ENCODE measurements at regions not wholly inside any gene's neighbourhood (a gene's known extent, or its start where the extent isn't known, plus 50 kb on each side); places are given as distances from the start of the nearest gene placed in this dataset.

GRCh38 chr5:17872204-17872603, 237.9 kb downstream of the TAF11L14 start:
- DNase-seq (ENCODE audit: low read depth, low spot score) = no peak
- no peak overlapping the region for H3K4me3 ChIP-seq (ENCODE audit: low read length)

- no peak for DNase-seq (ENCODE audit: low read depth, low spot score)
- no peak overlapping the region for H3K4me3 ChIP-seq (ENCODE audit: low read length)
These were observed 244.3 kb downstream of the TAF11L14 start for GRCh38 chr5:17878541-17878940.

- no peak overlapping the region for H3K4me3 ChIP-seq (ENCODE audit: low read length)
- DNase-seq (ENCODE audit: low read depth, low spot score) = no peak
These were observed 245.0 kb downstream of the TAF11L14 start for GRCh38 chr5:17879276-17879675.

- no peak for DNase-seq (ENCODE audit: low read depth, low spot score)
- H3K4me3 ChIP-seq (ENCODE audit: low read length) = no peak overlapping the region
These were observed 246.6 kb downstream of the TAF11L14 start for GRCh38 chr5:17880869-17881268.

- no peak for DNase-seq (ENCODE audit: low read depth, low spot score)
- no peak overlapping the region for H3K4me3 ChIP-seq (ENCODE audit: low read length)
These were observed 248.7 kb downstream of the TAF11L14 start for GRCh38 chr5:17882760-17883488.

GRCh38 chr5:17888155-17888554, 253.9 kb downstream of the TAF11L14 start:
- DNase-seq (ENCODE audit: low read depth, low spot score) = no peak
- H3K4me3 ChIP-seq (ENCODE audit: low read length) = no peak overlapping the region

- no peak for DNase-seq (ENCODE audit: low read depth, low spot score)
- H3K4me3 ChIP-seq (ENCODE audit: low read length) = no peak overlapping the region
These were observed 256.2 kb downstream of the TAF11L14 start for GRCh38 chr5:17890501-17890900.

GRCh38 chr5:17891881-17892280, 257.6 kb downstream of the TAF11L14 start:
- no peak for DNase-seq (ENCODE audit: low read depth, low spot score)
- no peak overlapping the region for H3K4me3 ChIP-seq (ENCODE audit: low read length)

- no peak for DNase-seq (ENCODE audit: low read depth, low spot score)
- no peak overlapping the region for H3K4me3 ChIP-seq (ENCODE audit: low read length)
These were observed 258.9 kb downstream of the TAF11L14 start for GRCh38 chr5:17893026-17893635.

GRCh38 chr5:17895288-17896033, 261.2 kb downstream of the TAF11L14 start:
- DNase-seq (ENCODE audit: low read depth, low spot score) = no peak
- no peak overlapping the region for H3K4me3 ChIP-seq (ENCODE audit: low read length)

- no peak for DNase-seq (ENCODE audit: low read depth, low spot score)
- H3K4me3 ChIP-seq (ENCODE audit: low read length) = no peak overlapping the region
These were observed 262.3 kb downstream of the TAF11L14 start for GRCh38 chr5:17896605-17897004.

- no peak overlapping the region for H3K4me3 ChIP-seq (ENCODE audit: low read length)
- no peak for DNase-seq (ENCODE audit: low read depth, low spot score)
These were observed 263.5 kb downstream of the TAF11L14 start for GRCh38 chr5:17897776-17898175.

GRCh38 chr5:17898766-17899165, 264.5 kb downstream of the TAF11L14 start:
- no peak overlapping the region for H3K4me3 ChIP-seq (ENCODE audit: low read length)
- no peak for DNase-seq (ENCODE audit: low read depth, low spot score)

GRCh38 chr5:17907094-17907493, 272.8 kb downstream of the TAF11L14 start:
- H3K4me3 ChIP-seq (ENCODE audit: low read length) = no peak overlapping the region
- DNase-seq (ENCODE audit: low read depth, low spot score) = no peak

- no peak overlapping the region for H3K4me3 ChIP-seq (ENCODE audit: low read length)
- DNase-seq (ENCODE audit: low read depth, low spot score) = no peak
These were observed 276.1 kb downstream of the TAF11L14 start for GRCh38 chr5:17910318-17910717.

GRCh38 chr5:17912794-17913193, 278.5 kb downstream of the TAF11L14 start:
- H3K4me3 ChIP-seq (ENCODE audit: low read length) = no peak overlapping the region
- DNase-seq (ENCODE audit: low read depth, low spot score) = no peak

- no peak overlapping the region for H3K4me3 ChIP-seq (ENCODE audit: low read length)
- DNase-seq (ENCODE audit: low read depth, low spot score) = no peak
These were observed 282.2 kb downstream of the TAF11L14 start for GRCh38 chr5:17916446-17916845.

GRCh38 chr5:17917465-17917864, 283.2 kb downstream of the TAF11L14 start:
- H3K4me3 ChIP-seq (ENCODE audit: low read length) = no peak overlapping the region
- no peak for DNase-seq (ENCODE audit: low read depth, low spot score)

GRCh38 chr5:17918373-17919104, 284.3 kb downstream of the TAF11L14 start:
- H3K4me3 ChIP-seq (ENCODE audit: low read length) = no peak overlapping the region
- DNase-seq (ENCODE audit: low read depth, low spot score) = no peak

- DNase-seq (ENCODE audit: low read depth, low spot score) = no peak
- H3K4me3 ChIP-seq (ENCODE audit: low read length) = no peak overlapping the region
These were observed 291.0 kb downstream of the TAF11L14 start for GRCh38 chr5:17925276-17925675.
